ENCODE measurements at regions not wholly inside any gene's neighbourhood (a gene's known extent, or its start where the extent isn't known, plus 50 kb on each side); places are given as distances from the start of the nearest gene placed in this dataset.

DNA sequence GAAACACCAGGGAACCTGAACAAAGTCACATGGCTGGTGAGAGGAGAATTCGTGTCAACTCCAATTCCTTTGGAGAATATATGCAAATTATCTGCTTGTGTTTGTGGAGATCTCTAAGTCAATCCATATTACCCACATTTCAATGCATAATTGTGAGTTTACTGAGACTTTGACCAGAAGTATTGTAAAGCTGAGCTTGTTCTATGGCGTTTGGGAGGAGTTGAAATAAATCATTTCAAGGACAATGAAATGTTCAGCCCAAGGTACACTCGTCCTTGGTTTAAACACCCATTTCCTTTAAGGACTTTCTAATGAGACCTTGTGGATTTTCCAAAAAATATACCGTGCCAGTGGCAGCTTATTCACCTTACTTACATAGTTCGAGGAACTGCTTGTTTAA, 186.6 kb upstream of the HDAC9 start:
- intact Hi-C loops (cut with micrococcal nuclease), result no loop called here

- intact Hi-C loops (cut with micrococcal nuclease), result no loop called here
Observed at GRCh38 chr7:18312482-18312881, 183.1 kb upstream of the HDAC9 start.

DNA sequence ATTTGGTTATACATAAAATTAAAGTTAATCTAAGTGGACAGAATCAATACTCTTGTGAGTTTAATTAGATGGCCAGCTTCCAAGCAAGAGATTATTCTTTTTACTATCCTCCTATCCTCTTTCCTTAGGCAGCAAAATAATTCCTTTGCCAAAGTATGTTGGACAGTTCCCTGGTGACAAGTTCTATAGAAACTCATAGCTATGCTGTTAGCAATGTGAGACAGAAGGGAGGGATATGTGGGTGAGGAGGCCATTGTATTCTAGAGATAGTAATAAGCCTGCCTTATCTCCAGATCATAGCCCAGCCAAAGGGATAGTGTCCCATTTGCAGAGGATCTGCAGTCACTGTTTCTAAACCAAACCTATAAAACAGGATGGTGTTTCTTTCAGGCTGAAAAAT, 181.6 kb upstream of the HDAC9 start:
- intact Hi-C loops (cut with micrococcal nuclease), result no loop called here

GRCh38 chr7:18315241-18315640, 180.3 kb upstream of the HDAC9 start:
- intact Hi-C loops (cut with micrococcal nuclease), result no loop called here

DNA sequence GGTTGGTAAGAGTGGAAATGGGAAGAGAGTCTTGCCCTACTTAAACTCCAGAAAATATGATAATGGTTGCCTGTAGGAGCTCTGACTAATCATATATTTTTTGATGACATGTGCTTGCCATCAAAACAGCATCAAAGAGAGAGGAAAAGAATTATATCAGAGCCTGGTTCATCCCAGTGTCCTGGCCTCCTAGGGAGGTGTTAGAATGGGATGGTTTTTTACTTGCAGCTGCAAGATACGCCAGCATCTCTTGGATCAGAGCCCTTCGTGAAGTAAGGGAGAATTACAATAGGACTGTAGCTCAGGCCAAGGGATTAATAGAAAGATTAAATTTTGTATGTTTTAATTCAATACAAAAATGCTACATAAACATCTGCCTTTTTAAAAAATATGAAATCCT, 177.6 kb upstream of the HDAC9 start:
- intact Hi-C loops (cut with micrococcal nuclease), result no loop called here

- intact Hi-C loops (cut with micrococcal nuclease), result loop anchor here (1.0 kb wide), 1 partner anchor 550 kb away; no protein-coding TSS in a partner anchor
Observed at GRCh38 chr7:18320422-18320821, 175.1 kb upstream of the HDAC9 start.

DNA sequence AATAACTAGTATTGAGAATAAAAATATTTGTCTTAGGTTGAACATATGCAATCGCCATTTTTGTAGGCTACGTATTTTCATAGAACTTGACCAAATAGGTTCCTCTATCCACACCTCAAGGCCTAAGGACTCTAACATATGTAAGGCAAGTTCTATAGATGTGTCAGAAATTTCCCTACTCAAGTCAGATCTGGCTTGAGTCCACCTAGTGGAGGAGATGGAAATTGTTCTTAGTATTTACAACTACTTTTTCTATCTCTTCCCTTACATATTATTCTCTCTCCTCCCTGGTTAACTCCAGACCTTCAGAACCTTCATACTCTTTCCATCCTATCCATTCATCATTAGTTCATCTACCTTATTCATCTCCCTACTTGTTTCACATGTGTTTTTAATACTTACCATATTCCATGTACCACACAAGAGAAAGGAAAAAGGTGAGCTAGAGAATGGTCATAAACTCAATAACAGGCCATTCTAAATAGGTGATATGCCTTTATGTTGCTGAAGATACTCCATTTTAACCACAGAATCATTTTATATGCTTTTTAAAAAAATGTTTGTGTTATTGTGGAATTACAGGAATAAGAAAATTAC, 174.5 kb upstream of the HDAC9 start:
- intact Hi-C loops (cut with micrococcal nuclease), result loop anchor here (1.0 kb wide), 1 partner anchor 551 kb away; no protein-coding TSS in a partner anchor

DNA sequence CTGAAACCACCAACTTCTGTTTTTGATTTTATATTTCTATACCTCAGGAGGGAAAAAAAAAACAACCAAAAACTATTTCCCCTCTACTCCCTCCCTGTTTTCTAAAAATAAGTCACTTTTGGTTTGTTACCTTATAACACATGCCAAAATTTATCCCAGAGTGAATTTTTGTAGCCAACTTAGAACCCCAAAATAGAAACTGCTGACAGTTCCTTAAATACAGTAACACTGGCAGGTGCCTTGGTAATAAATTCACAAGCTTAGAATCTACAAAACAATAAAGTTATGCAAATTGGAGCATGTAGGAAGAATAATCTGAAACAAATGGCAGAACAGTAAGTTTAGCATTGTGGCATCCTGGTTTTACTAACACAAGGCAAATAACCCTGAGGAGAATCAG, 165.0 kb upstream of the HDAC9 start:
- intact Hi-C loops (cut with micrococcal nuclease), result no loop called here

DNA sequence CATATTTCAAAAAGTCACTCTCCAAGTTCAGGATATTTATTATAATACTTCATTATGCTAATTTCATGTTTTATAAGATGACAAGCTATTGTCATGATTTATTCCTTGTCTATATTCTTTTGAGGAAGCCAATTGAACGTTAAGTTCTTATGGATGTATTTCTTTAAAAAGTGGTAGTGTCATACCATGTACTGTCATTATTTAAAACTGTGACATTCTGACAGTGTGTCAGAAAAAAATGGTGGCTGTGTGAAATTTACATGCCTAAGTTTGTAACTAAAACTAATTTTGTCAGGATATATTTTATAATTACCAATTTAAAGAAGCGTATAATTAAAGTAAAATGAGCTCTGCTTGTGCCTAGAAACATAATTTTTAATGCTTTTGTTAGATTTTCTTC, 158.9 kb upstream of the HDAC9 start:
- intact Hi-C loops (cut with micrococcal nuclease), result no loop called here

DNA sequence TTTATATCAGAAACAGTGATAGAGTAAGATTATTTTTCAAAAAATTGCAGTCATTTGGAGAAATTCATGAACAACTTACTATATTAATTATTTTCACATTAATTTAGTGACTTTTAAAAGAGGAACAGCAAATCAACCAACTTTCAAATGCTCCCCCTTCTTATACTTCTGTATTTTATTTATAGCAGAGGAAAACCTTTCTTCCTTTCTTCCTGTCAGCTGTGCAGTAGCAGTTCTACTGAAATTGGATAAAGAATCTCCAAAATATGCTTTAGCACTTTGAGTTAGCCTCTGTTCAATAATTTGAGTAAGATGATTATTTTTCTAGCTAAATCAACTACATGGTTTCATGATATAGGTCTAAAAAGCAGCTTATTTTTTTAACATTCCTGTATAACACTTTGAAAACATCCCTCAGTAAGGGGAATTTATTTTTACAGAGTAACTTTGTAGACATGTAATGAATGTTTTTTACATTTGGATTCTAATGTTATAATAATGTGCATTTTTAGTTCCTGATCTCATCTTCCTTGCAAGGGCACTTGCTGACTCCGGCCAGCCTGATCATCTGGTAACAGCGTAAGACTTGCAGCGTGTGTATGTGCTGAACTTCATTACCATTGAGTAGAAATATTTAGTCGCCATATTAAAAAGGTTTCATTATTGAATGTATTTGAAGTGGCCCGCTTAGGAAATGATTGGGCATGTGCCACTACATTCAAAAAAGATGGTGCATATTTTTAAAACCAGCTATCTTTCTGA, 158.3 kb upstream of the HDAC9 start:
- intact Hi-C loops (cut with micrococcal nuclease), result no loop called here

DNA sequence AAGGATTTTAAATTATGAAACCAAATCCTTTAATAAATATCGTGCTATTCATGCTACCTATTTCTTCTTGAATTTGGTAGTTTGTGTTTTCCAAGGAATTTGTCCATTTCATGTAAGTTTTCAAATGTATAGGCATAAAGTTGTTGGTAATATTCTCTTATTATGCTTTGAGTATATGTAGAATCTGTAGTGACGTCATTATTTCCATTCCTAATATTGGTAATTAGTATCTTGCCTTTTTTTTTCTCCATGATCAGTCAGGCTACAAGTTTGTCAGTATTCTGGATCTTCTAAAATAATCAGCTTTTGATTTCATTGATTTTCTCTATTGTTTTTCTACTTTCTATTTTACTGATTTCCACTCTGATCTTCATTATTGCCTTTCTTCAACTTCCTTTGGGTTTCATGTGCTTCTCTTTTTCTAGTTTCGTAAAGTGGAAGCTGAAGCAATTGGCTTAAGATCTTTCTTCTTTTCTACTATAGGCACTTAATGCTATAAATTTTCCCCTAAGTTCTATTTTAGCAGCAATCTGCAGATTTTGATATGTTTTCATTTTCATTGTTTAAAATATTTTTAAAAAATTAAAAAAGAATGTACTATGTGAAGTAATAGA, 156.5 kb upstream of the HDAC9 start:
- intact Hi-C loops (cut with micrococcal nuclease), result no loop called here

DNA sequence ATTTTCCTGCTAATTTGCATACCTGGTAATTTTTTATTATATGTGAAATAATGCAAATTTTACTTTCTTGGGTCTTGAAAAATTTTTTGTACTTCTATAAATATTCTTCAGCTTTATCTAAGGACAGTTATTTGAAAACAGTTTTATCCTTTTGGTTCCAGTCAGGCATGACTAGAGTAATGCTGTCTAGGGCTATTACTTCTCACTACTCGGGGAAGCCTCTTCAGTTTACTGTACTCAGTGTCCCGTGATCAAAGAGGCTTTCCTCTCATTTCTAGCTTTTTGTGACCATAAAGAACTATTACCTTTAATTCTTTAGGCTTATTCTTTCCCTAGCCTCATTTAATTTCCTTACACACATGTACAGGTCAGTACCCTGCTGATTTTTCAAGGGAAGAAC, 153.8 kb upstream of the HDAC9 start:
- intact Hi-C loops (cut with micrococcal nuclease), result no loop called here

- intact Hi-C loops (cut with micrococcal nuclease), result no loop called here
Observed at GRCh38 chr7:18343047-18343446, 152.5 kb upstream of the HDAC9 start.

- intact Hi-C loops (cut with micrococcal nuclease), result loop anchor here (2.0 kb wide), 1 partner anchor 662 kb away; no protein-coding TSS in a partner anchor
Observed at GRCh38 chr7:18344536-18344935, 151.0 kb upstream of the HDAC9 start.

DNA sequence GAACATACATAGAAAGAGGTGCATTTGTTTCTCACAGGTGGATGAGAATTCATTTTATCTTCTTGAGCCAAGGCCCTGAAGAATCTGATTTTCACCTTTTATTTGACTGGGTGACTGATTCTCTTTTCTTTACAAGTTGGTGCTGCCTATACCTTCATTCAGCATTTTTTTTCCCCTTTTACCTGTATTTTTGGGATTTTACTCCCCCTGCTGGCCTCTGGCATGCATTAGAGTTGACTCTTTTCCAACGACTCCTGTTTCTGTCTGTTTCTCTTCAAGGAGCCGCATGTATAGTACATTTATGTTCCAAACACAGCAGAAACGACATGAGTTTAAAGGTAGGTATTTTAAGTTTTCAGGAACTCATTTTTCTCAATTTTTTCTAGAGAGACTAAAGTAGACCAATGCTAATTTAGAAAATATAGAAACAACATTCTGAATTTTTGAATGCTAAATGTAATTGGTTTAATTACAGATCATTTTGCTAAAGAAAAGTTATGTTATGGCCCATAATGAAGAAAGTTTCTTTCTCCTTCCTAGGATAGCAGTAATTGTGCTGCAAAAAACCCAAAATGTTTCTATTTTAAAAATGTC, 149.8 kb upstream of the HDAC9 start:
- intact Hi-C loops (cut with micrococcal nuclease), result loop anchor here (1.0 to 5.0 kb wide), 3 partner anchors 575 to 663 kb away; no protein-coding TSS in a partner anchor

DNA sequence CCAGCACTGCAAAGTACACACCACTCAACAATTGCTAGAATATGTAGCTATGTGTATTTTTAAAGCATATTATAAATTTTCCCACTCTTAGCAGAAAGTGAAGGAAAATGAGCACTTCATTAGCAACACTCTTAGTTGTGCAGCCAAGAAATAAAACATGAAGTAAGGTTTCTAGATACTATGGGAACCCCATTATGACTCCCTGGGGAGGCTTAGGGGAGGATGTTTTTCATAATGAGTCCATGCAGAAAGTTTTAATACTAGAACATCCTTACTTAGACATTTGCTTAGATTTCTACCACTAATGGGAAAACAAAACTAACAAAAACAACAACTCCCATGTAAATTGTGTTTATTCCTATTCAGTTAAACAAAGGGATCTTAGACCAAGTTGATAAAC, 148.4 kb upstream of the HDAC9 start:
- intact Hi-C loops (cut with micrococcal nuclease), result loop anchor here (5.0 kb wide), 1 partner anchor 640 kb away; no protein-coding TSS in a partner anchor

- intact Hi-C loops (cut with micrococcal nuclease), result no loop called here
Observed at GRCh38 chr7:18350678-18351077, 144.9 kb upstream of the HDAC9 start.

- intact Hi-C loops (cut with micrococcal nuclease), result loop anchor here (2.0 kb wide), 1 partner anchor 314 kb away; no protein-coding TSS in a partner anchor
Observed at GRCh38 chr7:18352339-18353255, 143.0 kb upstream of the HDAC9 start.

DNA sequence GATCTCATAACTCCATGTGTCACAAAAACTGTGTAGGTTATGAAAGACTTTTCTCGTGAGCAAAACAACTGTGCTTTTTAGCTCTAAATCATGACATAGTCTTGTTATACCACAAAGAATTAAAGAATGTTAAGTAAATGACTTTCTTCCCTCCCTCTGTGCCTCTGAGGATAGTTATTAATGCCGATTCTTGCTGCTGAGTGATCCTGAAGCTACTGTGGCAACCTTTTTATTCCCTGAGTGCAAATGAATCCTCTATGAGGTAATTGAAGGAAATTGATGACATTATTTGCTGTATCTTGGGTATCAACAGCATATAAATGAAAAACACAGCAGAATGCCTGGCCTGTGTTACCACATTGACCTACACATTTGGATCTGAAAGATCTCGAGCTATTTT, 142.2 kb upstream of the HDAC9 start:
- intact Hi-C loops (cut with micrococcal nuclease), result loop anchor here (2.0 kb wide), 1 partner anchor 313 kb away; no protein-coding TSS in a partner anchor

DNA sequence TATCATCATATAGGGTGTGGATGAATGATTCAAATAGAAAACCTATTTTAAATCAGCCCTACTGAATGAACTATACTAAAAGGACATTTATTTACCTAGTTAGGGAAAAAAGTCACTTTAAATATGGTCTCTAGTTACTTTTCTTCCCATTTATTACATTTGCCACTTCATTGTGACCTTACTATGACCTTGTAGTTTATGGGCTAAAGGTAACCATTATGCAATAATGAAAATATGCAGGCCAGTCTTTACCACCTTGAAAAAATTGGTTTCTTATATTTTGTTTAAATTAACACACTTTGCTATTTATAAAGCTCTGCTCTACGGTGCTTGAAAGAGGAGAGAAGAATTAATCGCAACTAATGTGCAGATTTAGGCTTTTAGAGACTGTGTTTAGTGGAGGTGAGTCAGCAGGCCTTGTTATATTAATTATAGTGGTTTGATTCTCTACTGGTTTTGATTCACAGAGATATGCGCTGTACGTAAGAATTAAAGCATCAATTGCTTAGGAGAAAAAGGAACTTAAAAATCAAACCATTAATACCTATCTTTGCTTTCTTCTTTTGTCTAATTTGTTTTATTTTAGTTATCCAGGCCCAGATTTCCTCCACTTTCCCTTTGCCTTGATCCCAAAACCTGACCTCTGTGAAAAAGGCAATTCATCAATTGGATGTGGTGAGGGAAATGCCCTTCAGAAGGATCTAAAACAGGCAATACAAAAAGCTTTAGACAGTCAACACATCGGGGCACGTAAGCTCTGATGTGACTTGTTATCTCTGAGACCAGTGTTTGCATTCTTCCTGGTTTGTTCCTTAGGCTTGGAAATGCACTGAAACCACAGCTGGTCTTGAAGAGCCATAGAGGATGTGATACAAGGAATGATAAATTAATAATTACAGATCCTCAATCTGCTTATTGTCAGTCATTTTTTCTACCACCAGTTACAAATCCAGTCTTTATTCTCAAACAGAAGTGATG, 141.2 kb upstream of the HDAC9 start:
- intact Hi-C loops (cut with micrococcal nuclease), result no loop called here

Measured in T-helper 2 cell treated with Interferon-gamma antibody and Interleukin-4, amounts not matched to agents 100 ng/mL and 5 ng/mL, for 36 hours (primary cell).